Rectal smooth muscle tissue (tissue), 1 donor: ENCODE measurements at regions not wholly inside any gene's neighbourhood (a gene's known extent, or its start where the extent isn't known, plus 50 kb on each side); places are given as distances from the start of the nearest gene placed in this dataset.

Source experiments
- H3K27ac ChIP-seq: one replicate; pipeline ENCODE4 v1.7.0; 2013; ENCODE audit warnings: low read depth, low read length, inconsistent platforms
- H3K27me3 ChIP-seq: one replicate; pipeline ENCODE4 v1.7.0; 2013; ENCODE audit warnings: low read length; ENCODE audit not compliant: control insufficient read depth, insufficient read depth
- H3K36me3 ChIP-seq: one replicate; pipeline ENCODE4 v1.7.0; 2013; ENCODE audit warnings: low read length; ENCODE audit not compliant: control insufficient read depth, insufficient read depth
- H3K4me1 ChIP-seq: one replicate; pipeline ENCODE4 v1.7.0; 2013; ENCODE audit warnings: low read length; ENCODE audit not compliant: control insufficient read depth, insufficient read depth
- H3K4me3 ChIP-seq: one replicate; pipeline ENCODE4 v1.7.0; 2013; ENCODE audit warnings: low read length
- H3K9ac ChIP-seq: one replicate; pipeline ENCODE4 v1.7.0; 2013; ENCODE audit warnings: low read length

DNA sequence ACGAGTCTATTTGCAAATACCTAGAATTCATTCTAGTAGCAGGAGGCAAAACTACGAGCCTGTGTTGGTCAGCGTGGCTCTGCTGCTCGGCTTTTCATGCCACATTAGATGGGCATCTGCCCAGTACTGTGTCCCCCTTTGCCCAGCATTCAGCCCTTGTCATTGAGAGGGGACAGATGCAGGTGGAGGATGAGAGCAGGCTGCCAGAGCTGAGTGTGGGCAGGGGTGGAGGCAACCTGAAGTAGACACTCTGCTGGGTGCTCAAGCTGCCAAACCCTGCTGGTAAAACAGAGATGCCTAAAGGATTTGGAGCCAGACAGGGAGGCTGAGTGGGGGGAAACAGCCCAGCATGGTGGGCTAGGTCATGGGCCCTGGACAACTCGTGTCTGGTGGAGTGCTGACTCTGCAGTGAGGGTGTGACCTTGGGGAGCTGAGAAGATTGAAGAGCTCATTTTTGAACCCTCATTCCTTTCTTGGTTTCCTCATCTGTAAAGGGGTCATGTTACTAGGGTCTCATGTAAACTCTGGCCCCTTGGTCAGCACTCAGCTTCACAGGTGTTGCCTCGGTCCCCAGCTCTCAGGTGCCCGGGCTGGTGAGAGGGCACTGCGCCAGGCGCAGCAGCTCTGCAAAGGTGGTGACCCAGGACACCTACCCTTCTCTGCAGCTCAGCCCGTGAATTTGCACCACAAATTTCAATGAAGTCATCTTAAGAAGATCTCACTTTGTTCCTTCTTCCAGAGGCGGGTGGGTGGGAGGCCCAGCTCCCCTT is 64.2 kb upstream of the BHLHE23 start:
- Histone ChIP-seq H3K4me1 (no peaks in the 10 kb centered on the region), H3K36me3 (no peaks in the 10 kb centered on the region), H3K27me3 (peaks cover 16% of the 10 kb centered on the region)

DNA sequence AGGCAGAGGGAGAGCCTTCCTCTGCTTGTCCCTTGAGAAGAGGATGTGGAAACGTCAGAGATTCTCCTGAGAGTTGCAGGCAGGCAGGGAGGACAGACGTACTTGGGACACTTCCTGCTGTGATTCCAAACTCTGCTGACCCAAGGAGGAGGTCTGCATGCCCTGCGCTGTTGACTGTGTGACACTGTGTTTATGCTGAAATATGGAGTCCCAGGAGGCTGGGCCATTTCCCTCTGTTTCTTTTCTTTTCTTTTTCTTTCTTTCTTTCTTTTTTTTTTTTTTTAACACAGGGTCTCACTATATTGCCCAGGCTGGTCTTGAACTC is 63.5 kb upstream of the BHLHE23 start:
- Histone ChIP-seq H3K4me3 (no peak overlapping the region), H3K27ac (no peak overlapping the region), H3K36me3 (no peaks in the 10 kb centered on the region), H3K27me3 (peaks cover 16% of the 10 kb centered on the region), H3K9ac (no peak overlapping the region), H3K4me1 (no peaks in the 10 kb centered on the region)

More for the DNA sequence above, 64.2 kb upstream of the BHLHE23 start:
- H3K27ac ChIP-seq = no peak overlapping the region
- no peak overlapping the region for H3K4me3 ChIP-seq
- H3K9ac ChIP-seq = no peak overlapping the region

GRCh38 chr20:63068711-63069367 is 62.1 kb upstream of the BHLHE23 start:
- no peak overlapping the region for H3K4me3 ChIP-seq
- H3K36me3 ChIP-seq = no peaks in the 10 kb centered on the region
- peaks cover 20% of the 10 kb centered on the region for H3K27me3 ChIP-seq
- no peak overlapping the region for H3K27ac ChIP-seq
- no peak overlapping the region for H3K9ac ChIP-seq
- H3K4me1 ChIP-seq = no peaks in the 10 kb centered on the region

DNA sequence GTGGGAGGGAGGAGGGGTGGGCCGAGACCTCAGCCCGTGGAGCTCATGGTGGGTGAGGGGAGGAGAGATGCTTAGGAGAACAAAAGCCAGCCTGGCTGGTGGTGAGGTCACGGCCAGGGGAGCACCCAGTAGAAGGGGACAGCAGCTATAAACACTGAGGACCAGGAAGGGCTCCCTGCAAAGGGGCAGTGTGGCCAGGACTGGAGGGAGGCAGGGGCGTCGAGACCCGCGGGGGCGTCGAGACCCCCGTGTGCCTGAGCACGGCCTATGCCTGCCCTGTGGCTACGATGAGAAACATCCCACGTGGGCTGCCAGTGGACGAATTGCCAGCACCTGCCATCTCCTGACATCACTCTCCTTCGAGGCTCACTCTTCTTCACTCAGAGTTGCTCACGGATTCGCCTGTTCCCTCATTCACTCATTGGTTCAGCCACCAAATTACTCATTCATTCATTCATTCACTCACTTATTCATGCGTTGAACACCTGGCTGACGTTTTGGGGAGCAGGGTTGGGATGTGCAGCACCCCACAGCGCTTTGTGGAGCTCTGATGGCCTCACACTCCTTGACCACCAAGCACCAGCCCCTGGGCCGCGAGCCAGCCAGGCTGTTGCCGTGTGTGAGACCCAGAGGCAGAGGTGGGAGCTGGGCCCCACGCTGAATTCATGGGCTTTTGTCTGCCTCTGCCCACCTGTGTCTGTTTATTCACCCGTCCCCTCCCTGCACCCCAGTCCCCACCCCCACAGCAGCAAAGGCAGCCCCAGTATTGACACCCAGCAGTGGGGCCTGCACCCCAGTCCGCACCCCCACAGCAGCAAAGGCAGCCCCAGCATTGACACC is 61.2 kb upstream of the BHLHE23 start:
- Histone ChIP-seq H3K27me3 (peaks cover 15% of the 10 kb centered on the region), H3K27ac (no peak overlapping the region), H3K9ac (no peak overlapping the region), H3K36me3 (no peaks in the 10 kb centered on the region), H3K4me1 (no peaks in the 10 kb centered on the region), H3K4me3 (no peak overlapping the region)

- H3K4me3 ChIP-seq = no peak overlapping the region
- no peak overlapping the region for H3K9ac ChIP-seq
- H3K27ac ChIP-seq = no peak overlapping the region
- H3K27me3 ChIP-seq = peaks cover 12% of the 10 kb centered on the region
- no peaks in the 10 kb centered on the region for H3K4me1 ChIP-seq
- no peaks in the 10 kb centered on the region for H3K36me3 ChIP-seq
Measured at GRCh38 chr20:63067266-63067635, 60.5 kb upstream of the BHLHE23 start.

DNA sequence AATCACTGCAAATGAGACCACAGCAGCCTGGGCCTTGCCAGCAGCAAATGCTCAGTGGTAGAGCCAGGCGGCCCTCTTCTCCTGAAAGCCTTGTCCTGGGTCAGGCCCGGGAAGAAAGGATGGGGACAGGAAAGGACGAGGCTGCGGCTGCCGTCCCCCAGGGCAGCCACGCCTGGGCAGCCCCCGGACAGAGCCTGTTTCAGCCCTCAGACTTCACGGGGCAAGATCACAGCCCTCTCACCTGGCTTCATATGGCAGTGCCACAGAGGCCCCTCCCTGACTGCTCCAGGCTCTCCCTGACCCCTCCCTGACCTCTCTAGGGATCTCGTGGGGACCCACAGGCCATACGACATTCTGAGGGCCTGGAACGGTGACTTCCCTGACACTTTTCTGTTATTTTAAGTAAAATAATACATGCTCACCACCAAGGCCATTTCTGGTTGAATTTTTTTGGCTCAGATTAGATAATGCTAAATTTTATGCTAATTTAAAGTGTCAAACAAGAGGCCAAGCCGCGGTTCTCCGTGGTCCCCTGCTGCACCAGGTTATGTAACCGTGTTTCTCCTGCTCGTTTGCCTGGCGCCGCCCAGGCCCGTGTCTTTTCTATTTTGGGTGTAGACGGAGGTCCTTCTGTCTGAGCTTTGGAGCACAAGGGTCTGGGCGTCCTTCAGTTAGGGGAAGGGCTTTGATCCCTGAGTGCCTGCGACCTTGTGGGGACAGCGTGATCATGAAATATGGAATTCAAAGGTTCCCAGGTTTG is 59.9 kb upstream of the BHLHE23 start:
- Histone ChIP-seq H3K36me3 (no peaks in the 10 kb centered on the region), H3K4me3 (no peak overlapping the region), H3K27me3 (peaks cover 12% of the 10 kb centered on the region), H3K4me1 (no peaks in the 10 kb centered on the region), H3K27ac (no peak overlapping the region), H3K9ac (no peak overlapping the region)

- Histone ChIP-seq H3K36me3 (no peaks in the 10 kb centered on the region), H3K27ac (no peak overlapping the region), H3K4me3 (no peak overlapping the region), H3K9ac (no peak overlapping the region), H3K27me3 (peaks cover 14% of the 10 kb centered on the region), H3K4me1 (no peaks in the 10 kb centered on the region)
Measured at GRCh38 chr20:63065911-63066310, 59.1 kb upstream of the BHLHE23 start.

DNA sequence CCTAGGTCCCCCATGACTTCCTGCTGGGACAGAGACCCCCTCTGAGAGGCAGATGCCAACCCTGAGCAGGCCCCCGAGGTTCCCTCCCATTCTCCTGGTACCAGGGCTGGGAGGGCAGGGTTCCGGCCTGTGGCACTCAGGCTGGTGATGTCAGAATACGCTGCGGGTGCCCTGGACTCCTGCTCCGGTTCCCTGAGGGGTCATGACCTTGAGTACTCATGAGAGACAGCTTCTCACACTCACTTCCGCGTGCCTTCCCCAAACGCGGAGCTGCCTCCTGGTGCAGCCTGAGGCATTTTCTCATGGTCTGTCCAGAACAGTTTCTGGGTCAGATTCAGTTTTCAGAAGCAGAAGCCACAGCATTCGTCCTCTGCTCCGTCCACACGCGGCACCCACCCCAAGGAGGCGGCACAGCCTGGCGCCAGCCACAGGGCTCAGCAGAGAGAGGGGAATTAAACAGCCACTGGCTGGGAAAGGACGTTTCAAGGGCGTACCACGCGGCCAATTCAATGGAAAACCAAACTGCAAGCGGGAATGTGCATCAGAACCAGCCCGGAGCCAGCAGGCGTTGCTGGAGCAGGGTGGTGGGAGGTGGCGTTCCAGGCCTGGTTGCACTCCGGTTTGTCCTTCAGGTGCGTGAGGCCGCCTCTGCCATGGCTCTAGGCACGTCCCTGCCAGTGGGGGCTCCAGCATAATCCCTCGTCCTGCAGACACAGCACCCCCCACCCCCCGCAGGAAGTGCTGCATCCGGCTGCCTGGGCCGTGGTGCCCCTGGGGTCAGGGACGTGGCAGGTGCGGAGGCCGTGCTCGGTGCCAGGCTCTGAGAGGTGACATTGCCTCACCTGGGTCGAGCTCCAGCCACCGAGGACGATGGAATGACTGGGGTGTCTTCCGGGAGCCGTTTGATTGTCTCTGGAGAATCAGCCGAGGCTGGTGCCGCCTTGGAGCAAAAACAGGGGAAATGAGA is 58.3 kb upstream of the BHLHE23 start:
- no peaks in the 10 kb centered on the region for H3K4me1 ChIP-seq
- H3K9ac ChIP-seq = no peak overlapping the region
- H3K27ac ChIP-seq = no peak overlapping the region
- peaks cover 17% of the 10 kb centered on the region for H3K27me3 ChIP-seq
- no peak overlapping the region for H3K4me3 ChIP-seq
- H3K36me3 ChIP-seq = no peaks in the 10 kb centered on the region

- Histone ChIP-seq H3K4me1 (no peaks in the 10 kb centered on the region), H3K9ac (no peak overlapping the region), H3K4me3 (no peak overlapping the region), H3K36me3 (no peaks in the 10 kb centered on the region), H3K27ac (no peak overlapping the region), H3K27me3 (peaks cover 17% of the 10 kb centered on the region)
Measured at GRCh38 chr20:63064310-63064709, 57.5 kb upstream of the BHLHE23 start.

DNA sequence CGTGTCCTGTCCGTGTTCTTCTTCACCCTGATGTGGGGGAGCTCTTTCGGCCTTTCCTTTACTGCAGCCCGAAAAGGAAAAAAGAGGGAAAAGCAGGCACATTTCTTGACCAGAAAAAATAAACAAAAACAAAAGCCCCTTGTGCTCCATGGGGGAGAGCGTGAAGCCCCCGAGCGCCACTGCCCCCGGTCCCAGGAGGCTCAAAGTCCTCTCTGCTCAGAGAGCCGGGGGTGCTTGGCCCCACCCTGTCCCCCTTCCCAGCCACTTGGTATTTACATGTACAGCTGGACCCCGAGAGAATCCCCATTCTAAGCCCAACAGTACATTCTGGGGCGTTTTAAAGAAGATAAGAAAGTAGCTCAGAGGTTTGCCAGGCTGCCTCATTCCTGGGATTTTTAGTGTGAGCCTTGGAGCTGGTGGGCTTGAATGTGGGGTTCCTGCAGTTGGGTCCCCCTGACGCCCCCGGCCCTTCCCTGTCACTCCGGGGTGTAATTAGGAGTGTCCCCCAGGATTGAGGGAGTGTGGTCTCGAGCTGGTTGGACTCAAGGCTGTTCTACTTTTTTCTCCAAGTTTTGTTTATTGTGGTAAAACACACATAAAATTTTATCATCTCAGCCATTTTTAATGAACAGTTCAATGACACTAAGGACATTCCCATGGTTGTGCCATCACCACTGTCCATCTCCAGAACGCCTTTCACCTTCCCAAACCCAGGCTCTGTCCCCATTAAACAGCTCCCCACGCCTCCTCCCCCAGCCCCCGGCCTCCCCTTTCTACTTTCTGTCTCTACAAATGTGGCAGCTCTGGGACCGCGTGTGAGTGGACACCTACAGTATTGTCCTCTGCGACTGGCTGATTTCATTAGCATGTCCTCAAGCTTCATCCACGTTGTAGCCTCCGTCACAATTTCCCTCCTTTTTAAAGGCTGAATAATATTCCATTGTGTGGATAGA is 55.7 kb upstream of the BHLHE23 start:
- Histone ChIP-seq H3K9ac (no peak overlapping the region), H3K4me1 (no peaks in the 10 kb centered on the region), H3K4me3 (no peak overlapping the region), H3K27ac (no peak overlapping the region), H3K36me3 (no peaks in the 10 kb centered on the region), H3K27me3 (peaks cover 11% of the 10 kb centered on the region)

GRCh38 chr20:63061771-63062100 is 55.0 kb upstream of the BHLHE23 start:
- H3K9ac ChIP-seq = no peak overlapping the region
- no peak overlapping the region for H3K27ac ChIP-seq
- H3K36me3 ChIP-seq = no peaks in the 10 kb centered on the region
- H3K4me3 ChIP-seq = no peak overlapping the region
- H3K4me1 ChIP-seq = no peaks in the 10 kb centered on the region
- peaks cover 9% of the 10 kb centered on the region for H3K27me3 ChIP-seq
